KMS-11 (cell line): ENCODE measurements at regions not wholly inside any gene's neighbourhood (a gene's known extent, or its start where the extent isn't known, plus 50 kb on each side); places are given as distances from the start of the nearest gene placed in this dataset.

ENCODE experiments used
- H2AFZ ChIP-seq: fragments of 200-600 bp; sonication (generic); 2 replicates; pipeline ENCODE4 v1.6.1; 2016; ENCODE audit warnings: antibody characterized with exemption, mixed run types, low read depth
- H3K27ac ChIP-seq: fragments of 200-600 bp; sonication (generic); 2 replicates; pipeline ENCODE4 v1.6.1; 2016; ENCODE audit warnings: mild to moderate bottlenecking, mixed run types
- H3K27me3 ChIP-seq: fragments of 200-600 bp; sonication (generic); 2 replicates; pipeline ENCODE4 v1.6.1; 2017; ENCODE audit warnings: mild to moderate bottlenecking, low read depth, mixed run types, moderate library complexity; ENCODE audit not compliant: insufficient read depth
- H3K36me3 ChIP-seq: fragments of 200-600 bp; sonication (generic); 2 replicates; pipeline ENCODE4 v1.6.1; 2017; ENCODE audit warnings: mild to moderate bottlenecking, mixed run types; ENCODE audit not compliant: insufficient read depth
- H3K4me1 ChIP-seq: fragments of 200-600 bp; sonication (generic); 2 replicates; pipeline ENCODE4 v1.6.1; 2016; ENCODE audit warnings: mild to moderate bottlenecking, low read depth, mixed run types; ENCODE audit not compliant: poor library complexity, severe bottlenecking
- H3K4me2 ChIP-seq: fragments of 200-600 bp; sonication (generic); 2 replicates; pipeline ENCODE4 v1.7.0; 2016; ENCODE audit warnings: mild to moderate bottlenecking, mixed run types
- H3K4me3 ChIP-seq: fragments of 200-600 bp; sonication (generic); IDR thresholded peaks from 2 replicates; pipeline ENCODE4 v1.6.1; 2017; ENCODE audit warnings: low read depth, low read length, mixed read lengths; ENCODE audit not compliant: insufficient read depth
- H3K79me2 ChIP-seq: fragments of 200-600 bp; sonication (generic); 2 replicates; pipeline ENCODE4 v1.6.1; 2016; ENCODE audit warnings: low read depth, mixed run types; ENCODE audit not compliant: insufficient read depth
- H3K9ac ChIP-seq: fragments of 200-600 bp; sonication (generic); 2 replicates; pipeline ENCODE4 v1.6.1; 2016; ENCODE audit warnings: mild to moderate bottlenecking, mixed run types
- H4K20me1 ChIP-seq: fragments of 200-600 bp; sonication (generic); 2 replicates; pipeline ENCODE4 v1.6.1; 2016; ENCODE audit warnings: mild to moderate bottlenecking, mixed run types; ENCODE audit not compliant: insufficient read depth
- CTCF ChIP-seq: fragments of 200-600 bp; sonication (generic); conservative IDR thresholded peaks from 2 replicates; pipeline ENCODE4 v1.6.1; 2017; ENCODE audit warnings: low read depth, mild to moderate bottlenecking, antibody characterized with exemption, low read length, moderate library complexity, mixed read lengths

GRCh38 chr13:99053636-99054233 is 75.9 kb upstream of the DOCK9 start:
- H4K20me1 ChIP-seq = no peaks in the 10 kb centered on the region
- H3K4me2 ChIP-seq = no peak overlapping the region
- no peak overlapping the region for H3K27ac ChIP-seq
- H3K27me3 ChIP-seq = no peaks in the 10 kb centered on the region
- no peaks in the 10 kb centered on the region for H3K36me3 ChIP-seq
- H3K9ac ChIP-seq = no peak overlapping the region
- H3K4me3 ChIP-seq = no peak overlapping the region
- H3K79me2 ChIP-seq = no peaks in the 10 kb centered on the region
- no peaks in the 10 kb centered on the region for H3K4me1 ChIP-seq
- H2AFZ ChIP-seq = no peak overlapping the region
- no peak for TF ChIP-seq CTCF

GRCh38 chr13:99055281-99055680 is 77.4 kb upstream of the DOCK9 start:
- no peaks in the 10 kb centered on the region for H3K36me3 ChIP-seq
- H3K4me3 ChIP-seq = no peak overlapping the region
- no peak overlapping the region for H3K27ac ChIP-seq
- no peaks in the 10 kb centered on the region for H3K79me2 ChIP-seq
- H3K4me2 ChIP-seq = no peak overlapping the region
- no peak overlapping the region for H2AFZ ChIP-seq
- H4K20me1 ChIP-seq = no peaks in the 10 kb centered on the region
- no peak overlapping the region for H3K9ac ChIP-seq
- no peaks in the 10 kb centered on the region for H3K27me3 ChIP-seq
- no peak for TF ChIP-seq CTCF
- H3K4me1 ChIP-seq = no peaks in the 10 kb centered on the region

GRCh38 chr13:99055735-99056134 is 77.9 kb upstream of the DOCK9 start:
- no peak overlapping the region for H3K4me2 ChIP-seq
- H2AFZ ChIP-seq = no peak overlapping the region

DNA sequence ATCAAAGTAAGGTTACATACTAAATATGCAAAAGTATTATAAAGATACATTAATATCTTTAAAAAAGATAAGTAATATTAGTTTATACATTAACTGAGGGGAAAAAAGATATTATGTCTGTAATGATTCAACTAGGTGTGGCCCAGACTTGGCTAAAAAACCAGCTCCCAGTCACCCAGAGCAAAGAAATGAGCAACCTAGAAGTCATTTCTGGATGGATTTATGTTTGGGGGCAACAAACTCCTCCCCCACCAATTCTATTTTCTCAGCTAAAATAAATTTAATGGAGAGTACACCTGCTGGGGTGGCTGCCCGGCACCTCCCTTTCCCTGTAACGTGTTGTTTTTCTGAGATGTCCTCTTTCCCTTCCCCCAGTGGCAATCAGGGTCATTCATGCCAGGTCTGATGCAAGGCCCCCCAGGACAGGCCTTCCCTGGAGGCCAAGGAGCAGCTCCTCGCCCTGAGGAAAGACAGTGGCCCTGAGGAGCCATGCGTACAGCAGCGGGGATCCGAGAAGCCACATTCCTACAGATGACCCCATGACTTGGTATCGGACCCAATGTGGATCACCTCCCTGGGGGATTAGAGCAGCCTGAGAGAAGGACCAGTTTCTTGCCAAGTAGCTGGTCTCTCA is 78.6 kb upstream of the DOCK9 start:
- no peak for TF ChIP-seq CTCF
- Histone ChIP-seq H3K4me3 (no peak overlapping the region), H3K4me1 (no peaks in the 10 kb centered on the region), H3K36me3 (no peaks in the 10 kb centered on the region), H3K79me2 (no peaks in the 10 kb centered on the region), H4K20me1 (no peaks in the 10 kb centered on the region), H3K27ac (no peak overlapping the region), H3K4me2 (no peak overlapping the region), H3K27me3 (no peaks in the 10 kb centered on the region), H3K9ac (no peak overlapping the region), H2AFZ (no peak overlapping the region)

More at GRCh38 chr13:99055735-99056134, 77.9 kb upstream of the DOCK9 start:
- Histone ChIP-seq H3K36me3 (no peaks in the 10 kb centered on the region), H3K27ac (no peak overlapping the region), H3K79me2 (no peaks in the 10 kb centered on the region), H3K4me1 (no peaks in the 10 kb centered on the region), H3K9ac (no peak overlapping the region), H3K4me3 (no peak overlapping the region), H3K27me3 (no peaks in the 10 kb centered on the region), H4K20me1 (no peaks in the 10 kb centered on the region)
- no peak for TF ChIP-seq CTCF
